ENCODE measurements at regions not wholly inside any gene's neighbourhood (a gene's known extent, or its start where the extent isn't known, plus 50 kb on each side); places are given as distances from the start of the nearest gene placed in this dataset.

DNA sequence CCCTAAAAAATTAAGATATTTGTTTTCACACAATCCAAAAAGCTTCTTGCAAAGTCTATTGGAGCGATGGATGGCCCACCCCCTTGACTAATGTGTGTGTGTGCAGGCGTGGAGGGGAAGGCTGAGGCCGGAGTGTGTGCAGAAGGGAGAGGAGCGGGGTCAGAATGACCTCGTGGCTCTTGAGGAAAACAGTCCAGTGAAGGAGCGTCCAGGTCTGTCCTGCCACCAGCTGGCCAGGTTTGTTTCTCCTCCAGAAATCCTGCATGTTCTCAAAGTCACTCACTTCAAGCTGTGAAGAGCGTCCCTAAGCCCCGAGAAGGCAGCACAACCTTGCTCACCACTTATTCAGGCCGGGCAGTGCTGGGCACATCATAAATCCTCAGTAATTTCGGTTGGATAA lies 69.5 kb upstream of the SSX2IP start:
- Histone ChIP-seq H3K27me3 (no peaks in the 10 kb centered on the region), H3K27ac (no peak overlapping the region), H3K36me3 (no peaks in the 10 kb centered on the region), H3K4me3 (no peak overlapping the region), H3K9me3 (no peaks in the 10 kb centered on the region), H3K4me1 (no peaks in the 10 kb centered on the region)
- intact Hi-C loops (cut with DNase I): loop anchor here in 1 of 2 donors (10.0 kb wide), 1 partner anchor 135 kb away; no protein-coding TSS in a partner anchor
- ATAC-seq (no peak), DNase-seq (no peak)
- TF ChIP-seq, protein P1, sequence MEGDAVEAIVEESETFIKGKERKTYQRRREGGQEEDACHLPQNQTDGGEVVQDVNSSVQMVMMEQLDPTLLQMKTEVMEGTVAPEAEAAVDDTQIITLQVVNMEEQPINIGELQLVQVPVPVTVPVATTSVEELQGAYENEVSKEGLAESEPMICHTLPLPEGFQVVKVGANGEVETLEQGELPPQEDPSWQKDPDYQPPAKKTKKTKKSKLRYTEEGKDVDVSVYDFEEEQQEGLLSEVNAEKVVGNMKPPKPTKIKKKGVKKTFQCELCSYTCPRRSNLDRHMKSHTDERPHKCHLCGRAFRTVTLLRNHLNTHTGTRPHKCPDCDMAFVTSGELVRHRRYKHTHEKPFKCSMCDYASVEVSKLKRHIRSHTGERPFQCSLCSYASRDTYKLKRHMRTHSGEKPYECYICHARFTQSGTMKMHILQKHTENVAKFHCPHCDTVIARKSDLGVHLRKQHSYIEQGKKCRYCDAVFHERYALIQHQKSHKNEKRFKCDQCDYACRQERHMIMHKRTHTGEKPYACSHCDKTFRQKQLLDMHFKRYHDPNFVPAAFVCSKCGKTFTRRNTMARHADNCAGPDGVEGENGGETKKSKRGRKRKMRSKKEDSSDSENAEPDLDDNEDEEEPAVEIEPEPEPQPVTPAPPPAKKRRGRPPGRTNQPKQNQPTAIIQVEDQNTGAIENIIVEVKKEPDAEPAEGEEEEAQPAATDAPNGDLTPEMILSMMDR (IDR thresholded peaks at IDR 0.05): no peak

DNA sequence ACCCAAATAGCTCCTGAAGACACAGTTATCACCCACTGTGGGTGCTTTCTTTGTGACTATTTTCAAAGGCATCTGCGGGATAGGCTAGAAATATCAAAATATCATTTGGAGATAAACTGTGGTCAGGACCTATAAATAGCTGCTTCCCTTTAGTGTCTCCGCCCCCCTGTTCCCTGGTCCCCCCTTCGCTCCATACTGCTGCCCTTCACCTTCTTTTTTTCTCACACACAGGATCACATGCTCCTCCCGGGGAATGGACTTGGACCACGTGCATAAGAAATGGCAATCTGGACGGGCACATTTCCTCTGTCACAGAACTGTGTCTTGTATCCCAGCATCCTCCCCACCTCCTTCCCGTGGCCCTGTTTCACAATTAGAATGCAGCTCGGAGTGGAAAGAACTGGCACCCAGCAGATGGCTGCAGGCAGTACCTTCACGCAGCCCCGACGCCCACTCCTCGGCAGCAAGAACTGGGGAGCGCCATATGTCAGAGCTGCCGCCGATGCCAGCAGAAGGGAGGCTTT lies 68.8 kb upstream of the SSX2IP start:
- Histone ChIP-seq H3K4me3 (no peak overlapping the region), H3K9me3 (no peaks in the 10 kb centered on the region), H3K36me3 (no peaks in the 10 kb centered on the region), H3K4me1 (no peaks in the 10 kb centered on the region), H3K27ac (no peak overlapping the region), H3K27me3 (no peaks in the 10 kb centered on the region)
- ATAC-seq: peak; percentile 43
- peak in 1 of 4 donors; percentile 43 for DNase-seq
- TF ChIP-seq, protein P1 (IDR thresholded peaks at IDR 0.05): no peak
- intact Hi-C loops (cut with DNase I): loop anchor here in 1 of 2 donors (10.0 kb wide), 1 partner anchor 134 kb away; no protein-coding TSS in a partner anchor

DNA sequence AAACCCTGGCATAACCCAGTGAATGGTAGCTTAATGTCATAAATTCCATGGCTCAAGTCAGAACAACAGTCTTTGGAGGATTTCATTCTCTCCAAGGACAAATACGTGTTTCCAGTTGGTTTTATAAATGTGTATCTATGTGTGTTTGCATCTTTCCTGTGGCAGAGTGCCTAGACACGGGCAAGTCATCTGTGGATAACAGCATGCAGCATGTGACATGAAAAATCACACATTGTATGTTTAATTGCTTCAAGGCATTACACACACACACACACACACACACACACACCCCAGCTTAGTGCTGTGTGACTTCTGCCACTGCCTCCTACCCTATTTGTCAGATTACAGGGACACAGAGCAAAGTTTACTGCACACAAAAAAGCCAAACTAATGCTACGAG lies 68.2 kb upstream of the SSX2IP start:
- Histone ChIP-seq H3K4me3 (no peak overlapping the region), H3K27me3 (peaks cover 0 to under 1% of the 10 kb centered on the region in 2 donors), H3K36me3 (no peaks in the 10 kb centered on the region), H3K27ac (no peak overlapping the region), H3K4me1 (no peaks in the 10 kb centered on the region), H3K9me3 (no peaks in the 10 kb centered on the region)
- DNase-seq: no peak
- TF ChIP-seq, protein P1 (IDR thresholded peaks at IDR 0.05): no peak
- intact Hi-C loops (cut with DNase I): loop anchor here in 1 of 2 donors (10.0 kb wide), 1 partner anchor 134 kb away; no protein-coding TSS in a partner anchor
- ATAC-seq: no peak

DNA sequence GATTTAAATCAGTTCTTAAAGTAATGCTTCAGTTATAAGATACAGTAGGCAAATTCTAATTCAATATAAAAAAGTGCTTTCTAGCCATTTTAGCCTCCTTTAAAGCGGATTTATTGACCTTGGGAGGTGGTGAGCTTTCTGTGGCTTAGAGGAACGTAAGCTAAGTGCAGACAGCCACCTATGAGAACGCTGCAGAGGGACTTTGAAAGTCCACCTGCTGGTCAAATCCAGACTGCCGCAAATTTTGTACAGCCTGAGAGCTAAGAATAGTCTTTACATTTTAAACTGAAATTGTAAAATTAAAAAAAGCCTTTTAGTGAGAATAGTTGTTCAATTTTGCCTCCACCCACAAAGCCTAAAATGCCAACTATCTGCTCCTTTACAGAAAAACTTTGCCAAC lies 67.0 kb upstream of the SSX2IP start:
- H3K27ac ChIP-seq: no peak overlapping the region
- no peak overlapping the region for H3K4me3 ChIP-seq
- DNase-seq (no peak), ATAC-seq (no peak)
- TF ChIP-seq, protein P1 (IDR thresholded peaks at IDR 0.05): no peak
- H3K4me1 ChIP-seq: no peaks in the 10 kb centered on the region
- H3K9me3 ChIP-seq: no peaks in the 10 kb centered on the region
- intact Hi-C loops (cut with DNase I): loop anchor here in 1 of 2 donors (10.0 kb wide), 1 partner anchor 132 kb away; no protein-coding TSS in a partner anchor
- H3K36me3 ChIP-seq: no peaks in the 10 kb centered on the region
- H3K27me3 ChIP-seq: peaks cover 0 to 9% of the 10 kb centered on the region in 2 donors

DNA sequence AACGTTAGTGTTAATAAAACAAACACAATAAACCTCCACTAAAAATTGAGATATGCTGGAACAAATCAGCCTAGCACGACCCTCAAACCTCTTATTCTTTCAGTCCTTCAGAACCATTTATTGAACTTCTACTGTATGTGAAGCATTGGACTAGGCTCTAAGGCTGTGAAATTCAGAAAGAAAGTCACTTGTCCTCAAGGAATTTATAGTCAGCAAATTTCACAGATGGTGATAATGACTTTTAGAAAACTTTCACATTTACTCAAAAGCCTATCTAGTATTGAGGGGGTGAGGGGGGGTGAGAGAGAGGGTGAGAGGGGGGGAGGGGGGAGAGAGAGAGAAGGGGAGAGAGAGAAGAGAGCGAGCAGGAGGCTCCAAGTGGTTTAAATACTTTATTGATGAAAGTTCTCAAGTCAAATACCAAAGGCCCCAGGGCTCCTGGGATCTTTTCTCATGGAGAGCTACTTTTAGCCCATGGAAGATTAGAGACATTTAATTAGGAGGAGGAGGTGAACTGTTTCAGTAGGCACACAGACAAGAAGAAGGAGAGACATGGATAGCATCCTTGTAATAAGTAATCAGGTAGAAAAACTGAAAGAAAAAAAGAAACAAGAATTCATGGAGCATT lies 66.3 kb upstream of the SSX2IP start:
- Histone ChIP-seq H3K27ac (no peak overlapping the region), H3K36me3 (no peaks in the 10 kb centered on the region), H3K9me3 (no peaks in the 10 kb centered on the region), H3K4me1 (no peaks in the 10 kb centered on the region), H3K4me3 (no peak overlapping the region), H3K27me3 (peaks cover 0 to 12% of the 10 kb centered on the region in 2 donors)
- TF ChIP-seq, protein P1 (IDR thresholded peaks at IDR 0.05): no peak
- DNase-seq: no peak
- intact Hi-C loops (cut with DNase I): loop anchor here in 1 of 2 donors (10.0 kb wide), 1 partner anchor 132 kb away; no protein-coding TSS in a partner anchor
- ATAC-seq: no peak

Measured in left lung (tissue), 4 donors.